ENCODE measurements at regions not wholly inside any gene's neighbourhood (a gene's known extent, or its start where the extent isn't known, plus 50 kb on each side); places are given as distances from the start of the nearest gene placed in this dataset.

DNA sequence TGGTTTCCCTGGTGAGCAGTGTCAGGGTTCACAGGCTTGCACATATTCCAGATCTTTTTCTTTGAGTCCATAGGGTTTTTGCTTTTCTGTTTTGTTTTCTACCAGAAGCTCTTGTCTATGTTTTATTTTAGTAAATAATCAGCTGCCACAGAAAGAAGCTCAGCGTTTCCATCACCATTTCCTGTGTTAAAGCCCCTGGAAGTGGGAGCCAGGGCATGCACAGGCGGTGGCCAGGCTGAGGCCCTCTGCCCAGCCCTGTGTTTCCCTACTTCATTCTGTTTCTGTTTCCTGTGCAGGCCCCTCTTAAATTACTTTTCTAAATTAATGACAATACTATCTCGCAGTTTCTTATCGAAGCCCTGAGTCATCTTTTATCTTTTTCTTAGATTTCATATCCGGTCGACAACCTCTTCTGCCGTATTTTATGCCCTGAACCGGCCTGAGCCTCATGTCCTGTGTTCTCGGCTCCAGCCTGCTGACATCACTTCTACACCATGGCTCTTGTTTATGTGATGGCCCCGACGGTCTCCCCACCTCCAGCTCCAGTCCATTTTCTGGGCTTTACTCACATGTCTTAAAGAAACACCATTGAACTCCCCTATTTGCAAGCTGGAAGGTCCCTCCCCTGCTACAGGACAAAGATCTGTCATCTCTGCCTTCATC, 442.2 kb downstream of the TCERG1L start:
- H3K4me1 Mint-ChIP-seq = no peaks in the 10 kb centered on the region
- H3K9me3 Mint-ChIP-seq = peaks cover 84% of the 10 kb centered on the region
- TF ChIP-seq EZH2phosphoT487 (IDR thresholded peaks at IDR 0.05; ENCODE audit: unreplicated experiment) (no peak), POLR2AphosphoS5 (IDR thresholded peaks at IDR 0.05; ENCODE audit: low read depth) (no peak), NANOG (IDR thresholded peaks at IDR 0.05; ENCODE audit: borderline replicate concordance) (no peak), ZNF114 (CRISPR knock-in tag; IDR thresholded peaks at IDR 0.05) (no peak), JUNB (IDR thresholded peaks at IDR 0.05; ENCODE audit: unreplicated experiment) (no peak), CREB1 (CRISPR knock-in tag; IDR thresholded peaks at IDR 0.05; ENCODE audit: low read depth) (no peak), STAT1 (IDR thresholded peaks at IDR 0.05; ENCODE audit: unreplicated experiment) (no peak), ZNF331 (CRISPR knock-in tag; IDR thresholded peaks at IDR 0.05; ENCODE audit: low read depth) (no peak), EZH2 (IDR thresholded peaks at IDR 0.05; ENCODE audit: low read depth, unreplicated experiment) (no peak)
- TF ChIP-seq, protein P1, sequence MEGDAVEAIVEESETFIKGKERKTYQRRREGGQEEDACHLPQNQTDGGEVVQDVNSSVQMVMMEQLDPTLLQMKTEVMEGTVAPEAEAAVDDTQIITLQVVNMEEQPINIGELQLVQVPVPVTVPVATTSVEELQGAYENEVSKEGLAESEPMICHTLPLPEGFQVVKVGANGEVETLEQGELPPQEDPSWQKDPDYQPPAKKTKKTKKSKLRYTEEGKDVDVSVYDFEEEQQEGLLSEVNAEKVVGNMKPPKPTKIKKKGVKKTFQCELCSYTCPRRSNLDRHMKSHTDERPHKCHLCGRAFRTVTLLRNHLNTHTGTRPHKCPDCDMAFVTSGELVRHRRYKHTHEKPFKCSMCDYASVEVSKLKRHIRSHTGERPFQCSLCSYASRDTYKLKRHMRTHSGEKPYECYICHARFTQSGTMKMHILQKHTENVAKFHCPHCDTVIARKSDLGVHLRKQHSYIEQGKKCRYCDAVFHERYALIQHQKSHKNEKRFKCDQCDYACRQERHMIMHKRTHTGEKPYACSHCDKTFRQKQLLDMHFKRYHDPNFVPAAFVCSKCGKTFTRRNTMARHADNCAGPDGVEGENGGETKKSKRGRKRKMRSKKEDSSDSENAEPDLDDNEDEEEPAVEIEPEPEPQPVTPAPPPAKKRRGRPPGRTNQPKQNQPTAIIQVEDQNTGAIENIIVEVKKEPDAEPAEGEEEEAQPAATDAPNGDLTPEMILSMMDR (conservative IDR thresholded peaks at IDR 0.05; ENCODE audit: low read depth in 2 of 2) = no peak
- TF ChIP-seq, protein P2, sequence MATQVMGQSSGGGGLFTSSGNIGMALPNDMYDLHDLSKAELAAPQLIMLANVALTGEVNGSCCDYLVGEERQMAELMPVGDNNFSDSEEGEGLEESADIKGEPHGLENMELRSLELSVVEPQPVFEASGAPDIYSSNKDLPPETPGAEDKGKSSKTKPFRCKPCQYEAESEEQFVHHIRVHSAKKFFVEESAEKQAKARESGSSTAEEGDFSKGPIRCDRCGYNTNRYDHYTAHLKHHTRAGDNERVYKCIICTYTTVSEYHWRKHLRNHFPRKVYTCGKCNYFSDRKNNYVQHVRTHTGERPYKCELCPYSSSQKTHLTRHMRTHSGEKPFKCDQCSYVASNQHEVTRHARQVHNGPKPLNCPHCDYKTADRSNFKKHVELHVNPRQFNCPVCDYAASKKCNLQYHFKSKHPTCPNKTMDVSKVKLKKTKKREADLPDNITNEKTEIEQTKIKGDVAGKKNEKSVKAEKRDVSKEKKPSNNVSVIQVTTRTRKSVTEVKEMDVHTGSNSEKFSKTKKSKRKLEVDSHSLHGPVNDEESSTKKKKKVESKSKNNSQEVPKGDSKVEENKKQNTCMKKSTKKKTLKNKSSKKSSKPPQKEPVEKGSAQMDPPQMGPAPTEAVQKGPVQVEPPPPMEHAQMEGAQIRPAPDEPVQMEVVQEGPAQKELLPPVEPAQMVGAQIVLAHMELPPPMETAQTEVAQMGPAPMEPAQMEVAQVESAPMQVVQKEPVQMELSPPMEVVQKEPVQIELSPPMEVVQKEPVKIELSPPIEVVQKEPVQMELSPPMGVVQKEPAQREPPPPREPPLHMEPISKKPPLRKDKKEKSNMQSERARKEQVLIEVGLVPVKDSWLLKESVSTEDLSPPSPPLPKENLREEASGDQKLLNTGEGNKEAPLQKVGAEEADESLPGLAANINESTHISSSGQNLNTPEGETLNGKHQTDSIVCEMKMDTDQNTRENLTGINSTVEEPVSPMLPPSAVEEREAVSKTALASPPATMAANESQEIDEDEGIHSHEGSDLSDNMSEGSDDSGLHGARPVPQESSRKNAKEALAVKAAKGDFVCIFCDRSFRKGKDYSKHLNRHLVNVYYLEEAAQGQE (IDR thresholded peaks at IDR 0.05; ENCODE audit: unreplicated experiment) = no peak
- TF ChIP-seq, protein P3, sequence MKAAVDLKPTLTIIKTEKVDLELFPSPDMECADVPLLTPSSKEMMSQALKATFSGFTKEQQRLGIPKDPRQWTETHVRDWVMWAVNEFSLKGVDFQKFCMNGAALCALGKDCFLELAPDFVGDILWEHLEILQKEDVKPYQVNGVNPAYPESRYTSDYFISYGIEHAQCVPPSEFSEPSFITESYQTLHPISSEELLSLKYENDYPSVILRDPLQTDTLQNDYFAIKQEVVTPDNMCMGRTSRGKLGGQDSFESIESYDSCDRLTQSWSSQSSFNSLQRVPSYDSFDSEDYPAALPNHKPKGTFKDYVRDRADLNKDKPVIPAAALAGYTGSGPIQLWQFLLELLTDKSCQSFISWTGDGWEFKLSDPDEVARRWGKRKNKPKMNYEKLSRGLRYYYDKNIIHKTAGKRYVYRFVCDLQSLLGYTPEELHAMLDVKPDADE (IDR thresholded peaks at IDR 0.05) = no peak
- TF ChIP-seq, protein P4, sequence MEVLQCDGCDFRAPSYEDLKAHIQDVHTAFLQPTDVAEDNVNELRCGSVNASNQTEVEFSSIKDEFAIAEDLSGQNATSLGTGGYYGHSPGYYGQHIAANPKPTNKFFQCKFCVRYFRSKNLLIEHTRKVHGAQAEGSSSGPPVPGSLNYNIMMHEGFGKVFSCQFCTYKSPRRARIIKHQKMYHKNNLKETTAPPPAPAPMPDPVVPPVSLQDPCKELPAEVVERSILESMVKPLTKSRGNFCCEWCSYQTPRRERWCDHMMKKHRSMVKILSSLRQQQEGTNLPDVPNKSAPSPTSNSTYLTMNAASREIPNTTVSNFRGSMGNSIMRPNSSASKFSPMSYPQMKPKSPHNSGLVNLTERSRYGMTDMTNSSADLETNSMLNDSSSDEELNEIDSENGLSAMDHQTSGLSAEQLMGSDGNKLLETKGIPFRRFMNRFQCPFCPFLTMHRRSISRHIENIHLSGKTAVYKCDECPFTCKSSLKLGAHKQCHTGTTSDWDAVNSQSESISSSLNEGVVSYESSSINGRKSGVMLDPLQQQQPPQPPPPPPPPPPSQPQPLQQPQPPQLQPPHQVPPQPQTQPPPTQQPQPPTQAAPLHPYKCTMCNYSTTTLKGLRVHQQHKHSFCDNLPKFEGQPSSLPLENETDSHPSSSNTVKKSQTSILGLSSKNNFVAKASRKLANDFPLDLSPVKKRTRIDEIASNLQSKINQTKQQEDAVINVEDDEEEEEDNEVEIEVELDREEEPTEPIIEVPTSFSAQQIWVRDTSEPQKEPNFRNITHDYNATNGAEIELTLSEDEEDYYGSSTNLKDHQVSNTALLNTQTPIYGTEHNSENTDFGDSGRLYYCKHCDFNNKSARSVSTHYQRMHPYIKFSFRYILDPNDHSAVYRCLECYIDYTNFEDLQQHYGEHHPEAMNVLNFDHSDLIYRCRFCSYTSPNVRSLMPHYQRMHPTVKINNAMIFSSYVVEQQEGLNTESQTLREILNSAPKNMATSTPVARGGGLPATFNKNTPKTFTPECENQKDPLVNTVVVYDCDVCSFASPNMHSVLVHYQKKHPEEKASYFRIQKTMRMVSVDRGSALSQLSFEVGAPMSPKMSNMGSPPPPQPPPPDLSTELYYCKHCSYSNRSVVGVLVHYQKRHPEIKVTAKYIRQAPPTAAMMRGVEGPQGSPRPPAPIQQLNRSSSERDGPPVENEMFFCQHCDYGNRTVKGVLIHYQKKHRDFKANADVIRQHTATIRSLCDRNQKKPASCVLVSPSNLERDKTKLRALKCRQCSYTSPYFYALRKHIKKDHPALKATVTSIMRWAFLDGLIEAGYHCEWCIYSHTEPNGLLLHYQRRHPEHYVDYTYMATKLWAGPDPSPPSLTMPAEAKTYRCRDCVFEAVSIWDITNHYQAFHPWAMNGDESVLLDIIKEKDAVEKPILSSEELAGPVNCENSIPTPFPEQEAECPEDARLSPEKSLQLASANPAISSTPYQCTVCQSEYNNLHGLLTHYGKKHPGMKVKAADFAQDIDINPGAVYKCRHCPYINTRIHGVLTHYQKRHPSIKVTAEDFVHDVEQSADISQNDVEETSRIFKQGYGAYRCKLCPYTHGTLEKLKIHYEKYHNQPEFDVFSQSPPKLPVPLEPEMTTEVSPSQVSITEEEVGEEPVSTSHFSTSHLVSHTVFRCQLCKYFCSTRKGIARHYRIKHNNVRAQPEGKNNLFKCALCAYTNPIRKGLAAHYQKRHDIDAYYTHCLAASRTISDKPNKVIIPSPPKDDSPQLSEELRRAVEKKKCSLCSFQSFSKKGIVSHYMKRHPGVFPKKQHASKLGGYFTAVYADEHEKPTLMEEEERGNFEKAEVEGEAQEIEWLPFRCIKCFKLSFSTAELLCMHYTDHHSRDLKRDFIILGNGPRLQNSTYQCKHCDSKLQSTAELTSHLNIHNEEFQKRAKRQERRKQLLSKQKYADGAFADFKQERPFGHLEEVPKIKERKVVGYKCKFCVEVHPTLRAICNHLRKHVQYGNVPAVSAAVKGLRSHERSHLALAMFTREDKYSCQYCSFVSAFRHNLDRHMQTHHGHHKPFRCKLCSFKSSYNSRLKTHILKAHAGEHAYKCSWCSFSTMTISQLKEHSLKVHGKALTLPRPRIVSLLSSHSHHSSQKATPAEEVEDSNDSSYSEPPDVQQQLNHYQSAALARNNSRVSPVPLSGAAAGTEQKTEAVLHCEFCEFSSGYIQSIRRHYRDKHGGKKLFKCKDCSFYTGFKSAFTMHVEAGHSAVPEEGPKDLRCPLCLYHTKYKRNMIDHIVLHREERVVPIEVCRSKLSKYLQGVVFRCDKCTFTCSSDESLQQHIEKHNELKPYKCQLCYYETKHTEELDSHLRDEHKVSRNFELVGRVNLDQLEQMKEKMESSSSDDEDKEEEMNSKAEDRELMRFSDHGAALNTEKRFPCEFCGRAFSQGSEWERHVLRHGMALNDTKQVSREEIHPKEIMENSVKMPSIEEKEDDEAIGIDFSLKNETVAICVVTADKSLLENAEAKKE (CRISPR knock-in tag; IDR thresholded peaks at IDR 0.05) = no peak
- no peaks in the 10 kb centered on the region for H3F3A ChIP-seq (replicated peaks; ENCODE audit: low read depth)
- ATAC-seq (no peak), DNase-seq (ENCODE audit: low spot score) (no peak)
- no peak overlapping the region for H3K4me2 ChIP-seq
- no peaks in the 10 kb centered on the region for H4K20me1 ChIP-seq (replicated peaks; ENCODE audit: insufficient read depth)
- H3K27ac Mint-ChIP-seq = no peak overlapping the region
- H3K27me3 ChIP-seq (ENCODE audit: insufficient read depth) = no peaks in the 10 kb centered on the region
- peaks cover 4% of the 10 kb centered on the region for H3K27me3 Mint-ChIP-seq (ENCODE audit: insufficient read depth, low read depth, poor library complexity)
- H3K4me1 ChIP-seq (ENCODE audit: insufficient read depth) = no peaks in the 10 kb centered on the region
- H3K4me3 ChIP-seq = no peak overlapping the region
- no peaks in the 10 kb centered on the region for H3K36me3 ChIP-seq (ENCODE audit: insufficient read depth)
- no peaks in the 10 kb centered on the region; the same call in 2 of the 3 replicates for H3K36me3 Mint-ChIP-seq (ENCODE audit: low read depth)
- H2AFZ ChIP-seq = no peak overlapping the region
- no peaks in the 10 kb centered on the region for H3K79me2 ChIP-seq (replicated peaks; ENCODE audit: insufficient read depth)
- no peaks in the 10 kb centered on the region for H3K9me2 ChIP-seq (ENCODE audit: insufficient read depth)
- no peak overlapping the region for H3K27ac ChIP-seq (ENCODE audit: low read depth)
- H3K4me3 Mint-ChIP-seq = no peak overlapping the region

Data from GM23338 (cell line).